Stimulated activated CD4-positive, alpha-beta T cell treated with anti-CD3 and anti-CD28 coated beads, Interleukin-2, amount 100 ng/mL, for 48 hours (primary cell): ENCODE measurements at regions not wholly inside any gene's neighbourhood (a gene's known extent, or its start where the extent isn't known, plus 50 kb on each side); places are given as distances from the start of the nearest gene placed in this dataset.
"Not testable (repeated sequence)": the region's sequence is repeated elsewhere in the genome, so short reads cannot be mapped to it uniquely, and the experiment has no call there.

Experiments used
- DNase-seq, 2 donors: peaks; one replicate each; pipeline ENCODE4 v3.0.0-alpha.2; 2020

- peak; percentile 60 to 61 for DNase-seq
These were observed 53.9 kb downstream of the OTOR start for GRCh38 chr20:16801919-16802651.

GRCh38 chr20:16802652-16802935 lies 54.4 kb downstream of the OTOR start:
- no peak for DNase-seq

GRCh38 chr20:16803965-16804792 lies 56.0 kb downstream of the OTOR start:
- peak; percentile 52 to 53 for DNase-seq

- DNase-seq, result no peak
These were observed 56.6 kb downstream of the OTOR start for GRCh38 chr20:16804793-16805187.

GRCh38 chr20:16806061-16806460 lies 57.9 kb downstream of the OTOR start:
- DNase-seq, result no peak

- DNase-seq, result no peak
These were observed 58.7 kb downstream of the OTOR start for GRCh38 chr20:16806886-16807285.

GRCh38 chr20:16808796-16809195 lies 60.6 kb downstream of the OTOR start:
- no peak for DNase-seq

- no peak for DNase-seq
These were observed 62.1 kb downstream of the OTOR start for GRCh38 chr20:16810216-16810615.

- no peak for DNase-seq
These were observed 68.0 kb downstream of the OTOR start for GRCh38 chr20:16816192-16816591.

GRCh38 chr20:16819483-16819882 lies 71.3 kb downstream of the OTOR start:
- DNase-seq, result no peak

- DNase-seq, result peak in 1 of 2 donors; percentile 9
These were observed 73.3 kb downstream of the OTOR start for GRCh38 chr20:16821211-16822089.

GRCh38 chr20:16824664-16825063 lies 76.5 kb downstream of the OTOR start:
- no peak for DNase-seq

- DNase-seq, result no peak
These were observed 80.6 kb downstream of the OTOR start for GRCh38 chr20:16828666-16829305.

GRCh38 chr20:16835690-16836089 lies 87.5 kb downstream of the OTOR start:
- DNase-seq, result not testable (repeated sequence)

- no peak for DNase-seq
These were observed 94.4 kb downstream of the OTOR start for GRCh38 chr20:16842486-16843120.

GRCh38 chr20:16844406-16844805 lies 96.2 kb downstream of the OTOR start:
- no peak for DNase-seq

GRCh38 chr20:16846006-16846405 lies 97.8 kb downstream of the OTOR start:
- DNase-seq, result no peak

GRCh38 chr20:16848061-16848460 lies 99.9 kb downstream of the OTOR start:
- no peak for DNase-seq

- DNase-seq, result no peak
These were observed 100.4 kb downstream of the OTOR start for GRCh38 chr20:16848526-16848925.

- DNase-seq, result no peak
These were observed 112.8 kb downstream of the OTOR start for GRCh38 chr20:16860914-16861313.

- DNase-seq, result no peak
These were observed 113.5 kb downstream of the OTOR start for GRCh38 chr20:16861708-16862107.

GRCh38 chr20:16863303-16863702 lies 115.1 kb downstream of the OTOR start:
- DNase-seq, result no peak
